ENCODE measurements at regions not wholly inside any gene's neighbourhood (a gene's known extent, or its start where the extent isn't known, plus 50 kb on each side); places are given as distances from the start of the nearest gene placed in this dataset.

DNA sequence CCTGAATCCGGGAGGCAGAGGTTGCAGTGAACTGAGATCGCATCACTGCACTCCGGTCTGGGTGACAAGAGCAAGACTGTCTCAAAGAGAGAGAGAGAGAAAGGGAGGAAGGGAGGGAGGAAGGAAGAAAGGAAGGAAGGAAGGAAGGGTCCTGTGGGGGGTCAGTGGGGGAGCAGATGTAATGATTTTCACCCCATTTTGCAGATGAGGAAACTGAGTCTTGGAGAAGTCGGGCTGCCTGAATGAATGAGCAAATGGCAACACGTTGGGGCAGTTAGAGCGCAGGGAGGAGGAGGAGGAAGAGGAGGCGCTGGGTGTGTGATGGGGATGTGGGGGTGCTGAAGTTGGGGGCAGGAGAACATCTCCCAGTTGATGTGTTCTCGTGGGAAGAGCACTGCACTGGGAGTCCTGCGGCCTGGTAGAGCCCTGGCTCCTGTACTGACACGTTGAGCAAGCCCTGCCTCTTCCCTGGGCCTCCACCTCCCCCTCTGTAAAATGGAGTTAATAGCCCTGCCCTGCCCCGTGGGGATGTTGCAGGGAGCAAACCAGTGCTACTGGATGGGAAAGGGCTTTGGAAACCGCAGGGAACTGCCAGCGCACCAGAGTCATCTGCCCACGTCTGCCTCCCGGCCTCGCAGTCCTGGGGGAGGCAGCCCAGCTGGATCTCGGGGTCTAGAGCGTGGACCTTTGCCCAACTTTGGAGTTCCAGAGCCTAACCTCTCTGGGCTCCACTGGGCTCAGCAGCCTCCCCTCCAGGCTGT is 103.2 kb upstream of the CASZ1 start:
- Histone ChIP-seq H3K4me1 (ENCODE audit: insufficient read depth, low read length) (peaks cover 23% of the 10 kb centered on the region), H3K4me2 (ENCODE audit: low read length) (no peak overlapping the region), H4K20me1 (ENCODE audit: insufficient read depth, low read length) (no peaks in the 10 kb centered on the region), H3K27ac (ENCODE audit: low read depth, low read length) (no peak overlapping the region), H2AFZ (ENCODE audit: low read depth, low read length) (no peak overlapping the region), H3K36me3 (ENCODE audit: insufficient read depth, low read length) (no peaks in the 10 kb centered on the region), H3K9me3 (ENCODE audit: insufficient read depth, low read depth, low read length) (no peaks in the 10 kb centered on the region), H3K27me3 (ENCODE audit: insufficient read depth, low read length) (no peaks in the 10 kb centered on the region), H3K79me2 (ENCODE audit: insufficient read depth, low read length) (no peaks in the 10 kb centered on the region), H3K4me3 (ENCODE audit: insufficient read depth, low read depth, low read length) (no peak overlapping the region), H3K9ac (ENCODE audit: low read length) (no peak overlapping the region)
- Mint-ChIP-seq H3K36me3 (ENCODE audit: low read depth, unreplicated experiment) (no peaks in the 10 kb centered on the region), H3K27me3 (ENCODE audit: low read depth, unreplicated experiment) (peaks cover 9% of the 10 kb centered on the region), H3K27ac (ENCODE audit: unreplicated experiment) (no peak overlapping the region), H3K4me1 (ENCODE audit: low read depth, unreplicated experiment) (peaks cover 10% of the 10 kb centered on the region), H3K9me3 (ENCODE audit: unreplicated experiment) (no peaks in the 10 kb centered on the region), H3K4me3 (ENCODE audit: unreplicated experiment) (no peak overlapping the region)
- TF ChIP-seq, protein P1, sequence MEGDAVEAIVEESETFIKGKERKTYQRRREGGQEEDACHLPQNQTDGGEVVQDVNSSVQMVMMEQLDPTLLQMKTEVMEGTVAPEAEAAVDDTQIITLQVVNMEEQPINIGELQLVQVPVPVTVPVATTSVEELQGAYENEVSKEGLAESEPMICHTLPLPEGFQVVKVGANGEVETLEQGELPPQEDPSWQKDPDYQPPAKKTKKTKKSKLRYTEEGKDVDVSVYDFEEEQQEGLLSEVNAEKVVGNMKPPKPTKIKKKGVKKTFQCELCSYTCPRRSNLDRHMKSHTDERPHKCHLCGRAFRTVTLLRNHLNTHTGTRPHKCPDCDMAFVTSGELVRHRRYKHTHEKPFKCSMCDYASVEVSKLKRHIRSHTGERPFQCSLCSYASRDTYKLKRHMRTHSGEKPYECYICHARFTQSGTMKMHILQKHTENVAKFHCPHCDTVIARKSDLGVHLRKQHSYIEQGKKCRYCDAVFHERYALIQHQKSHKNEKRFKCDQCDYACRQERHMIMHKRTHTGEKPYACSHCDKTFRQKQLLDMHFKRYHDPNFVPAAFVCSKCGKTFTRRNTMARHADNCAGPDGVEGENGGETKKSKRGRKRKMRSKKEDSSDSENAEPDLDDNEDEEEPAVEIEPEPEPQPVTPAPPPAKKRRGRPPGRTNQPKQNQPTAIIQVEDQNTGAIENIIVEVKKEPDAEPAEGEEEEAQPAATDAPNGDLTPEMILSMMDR (IDR thresholded peaks at IDR 0.05; ENCODE audit: insufficient read depth, low read depth, low read length) = no peak
- no peak for TF ChIP-seq EZH2 (IDR thresholded peaks at IDR 0.05; ENCODE audit: insufficient read depth, low read length)
- DNase-seq (ENCODE audit: low read depth) (no peak), FAIRE-seq (no peak)

DNA sequence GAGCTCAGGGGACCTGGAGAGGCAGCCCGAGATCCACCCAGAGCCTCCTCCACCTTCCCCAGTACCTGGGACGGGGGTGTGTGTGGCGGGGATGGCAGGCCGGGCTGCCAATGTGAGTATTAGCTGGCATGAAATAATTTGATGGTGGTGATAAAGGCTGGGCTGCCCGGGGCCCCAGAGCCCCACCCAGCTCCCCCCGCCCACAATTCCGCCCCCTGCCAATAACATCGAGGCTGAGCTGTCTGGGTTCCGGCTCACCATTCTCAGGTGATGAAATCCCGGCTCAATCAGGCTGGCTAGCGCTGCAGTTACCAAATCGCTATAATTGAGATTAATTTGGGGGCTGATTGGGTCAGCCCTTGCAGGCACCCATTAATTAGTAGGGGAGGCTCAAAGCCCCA is 103.8 kb upstream of the CASZ1 start:
- no peak overlapping the region for H3K4me2 ChIP-seq (ENCODE audit: low read length)
- no peak for FAIRE-seq

More for the DNA sequence above, 103.8 kb upstream of the CASZ1 start:
- Histone ChIP-seq H3K79me2 (ENCODE audit: insufficient read depth, low read length) (no peaks in the 10 kb centered on the region), H3K27me3 (ENCODE audit: insufficient read depth, low read length) (no peaks in the 10 kb centered on the region), H3K9ac (ENCODE audit: low read length) (no peak overlapping the region), H3K9me3 (ENCODE audit: insufficient read depth, low read depth, low read length) (no peaks in the 10 kb centered on the region), H4K20me1 (ENCODE audit: insufficient read depth, low read length) (no peaks in the 10 kb centered on the region), H3K36me3 (ENCODE audit: insufficient read depth, low read length) (no peaks in the 10 kb centered on the region), H3K4me1 (ENCODE audit: insufficient read depth, low read length) (peaks cover 23% of the 10 kb centered on the region), H3K4me3 (ENCODE audit: insufficient read depth, low read depth, low read length) (no peak overlapping the region), H2AFZ (ENCODE audit: low read depth, low read length) (no peak overlapping the region), H3K27ac (ENCODE audit: low read depth, low read length) (no peak overlapping the region)
- Mint-ChIP-seq H3K9me3 (ENCODE audit: unreplicated experiment) (no peaks in the 10 kb centered on the region), H3K27ac (ENCODE audit: unreplicated experiment) (no peak overlapping the region), H3K4me1 (ENCODE audit: low read depth, unreplicated experiment) (peaks cover 10% of the 10 kb centered on the region), H3K4me3 (ENCODE audit: unreplicated experiment) (no peak overlapping the region), H3K27me3 (ENCODE audit: low read depth, unreplicated experiment) (peaks cover 9% of the 10 kb centered on the region), H3K36me3 (ENCODE audit: low read depth, unreplicated experiment) (no peaks in the 10 kb centered on the region)
- TF ChIP-seq, protein P1 (IDR thresholded peaks at IDR 0.05; ENCODE audit: insufficient read depth, low read depth, low read length) = no peak
- TF ChIP-seq EZH2 (IDR thresholded peaks at IDR 0.05; ENCODE audit: insufficient read depth, low read length) = no peak
- no peak for DNase-seq (ENCODE audit: low read depth)
